ENCODE measurements at regions not wholly inside any gene's neighbourhood (a gene's known extent, or its start where the extent isn't known, plus 50 kb on each side); places are given as distances from the start of the nearest gene placed in this dataset.

GRCh38 chr11:8758619-8759169 is 76.1 kb downstream of the RPL27A start:
- no peaks in the 10 kb centered on the region for H3K36me3 ChIP-seq (ENCODE audit: control insufficient read depth, insufficient read depth, low read length)
- TF ChIP-seq CTCF (IDR thresholded peaks at IDR 0.05; ENCODE audit: insufficient read depth, low read length, poor library complexity, severe bottlenecking), result no peak
- DNase-seq (ENCODE audit: extremely low read depth, insufficient read length), result no peak
- H3K4me3 ChIP-seq (replicated peaks; ENCODE audit: low read depth, low read length), result no peak overlapping the region
- peaks cover 2% of the 10 kb centered on the region; the same call in 1 of the 2 replicates for H3K27me3 ChIP-seq (replicated peaks; ENCODE audit: control insufficient read depth, insufficient read depth, low read length)

GRCh38 chr11:8759634-8760033 is 77.0 kb downstream of the RPL27A start:
- no peak for TF ChIP-seq CTCF (IDR thresholded peaks at IDR 0.05; ENCODE audit: insufficient read depth, low read length, poor library complexity, severe bottlenecking)
- no peak overlapping the region for H3K4me3 ChIP-seq (replicated peaks; ENCODE audit: low read depth, low read length)
- H3K27me3 ChIP-seq (replicated peaks; ENCODE audit: control insufficient read depth, insufficient read depth, low read length), result peaks cover 2% of the 10 kb centered on the region; the same call in 1 of the 2 replicates
- DNase-seq (ENCODE audit: extremely low read depth, insufficient read length), result no peak
- no peaks in the 10 kb centered on the region for H3K36me3 ChIP-seq (ENCODE audit: control insufficient read depth, insufficient read depth, low read length)

- peaks cover 2% of the 10 kb centered on the region; the same call in 1 of the 2 replicates for H3K27me3 ChIP-seq (replicated peaks; ENCODE audit: control insufficient read depth, insufficient read depth, low read length)
- H3K36me3 ChIP-seq (ENCODE audit: control insufficient read depth, insufficient read depth, low read length), result no peaks in the 10 kb centered on the region
- no peak for DNase-seq (ENCODE audit: extremely low read depth, insufficient read length)
- no peak for TF ChIP-seq CTCF (IDR thresholded peaks at IDR 0.05; ENCODE audit: insufficient read depth, low read length, poor library complexity, severe bottlenecking)
- no peak overlapping the region for H3K4me3 ChIP-seq (replicated peaks; ENCODE audit: low read depth, low read length)
Observed at GRCh38 chr11:8760896-8761295, 78.3 kb downstream of the RPL27A start.

GRCh38 chr11:8763070-8763685 is 80.6 kb downstream of the RPL27A start:
- no peak for TF ChIP-seq CTCF (IDR thresholded peaks at IDR 0.05; ENCODE audit: insufficient read depth, low read length, poor library complexity, severe bottlenecking)
- Histone ChIP-seq H3K36me3 (ENCODE audit: control insufficient read depth, insufficient read depth, low read length) (no peaks in the 10 kb centered on the region), H3K4me3 (replicated peaks; ENCODE audit: low read depth, low read length) (no peak overlapping the region), H3K27me3 (replicated peaks; ENCODE audit: control insufficient read depth, insufficient read depth, low read length) (peaks cover 2% of the 10 kb centered on the region; the same call in 1 of the 2 replicates)
- no peak for DNase-seq (ENCODE audit: extremely low read depth, insufficient read length)

GRCh38 chr11:8765294-8765693 is 82.7 kb downstream of the RPL27A start:
- Histone ChIP-seq H3K36me3 (ENCODE audit: control insufficient read depth, insufficient read depth, low read length) (no peaks in the 10 kb centered on the region), H3K27me3 (replicated peaks; ENCODE audit: control insufficient read depth, insufficient read depth, low read length) (no peaks in the 10 kb centered on the region), H3K4me3 (replicated peaks; ENCODE audit: low read depth, low read length) (no peak overlapping the region)
- TF ChIP-seq CTCF (IDR thresholded peaks at IDR 0.05; ENCODE audit: insufficient read depth, low read length, poor library complexity, severe bottlenecking), result no peak
- no peak for DNase-seq (ENCODE audit: extremely low read depth, insufficient read length)

All from GM06990 (cell line).